Left lung (tissue), 4 donors: ENCODE measurements at regions not wholly inside any gene's neighbourhood (a gene's known extent, or its start where the extent isn't known, plus 50 kb on each side); places are given as distances from the start of the nearest gene placed in this dataset.

Experiments
- ATAC-seq: fragments of 200-7000 bp; cut with Tn5 transposase; one replicate; pipeline ENCODE4 v1.9.1; 2020; ENCODE audit warnings: moderate library complexity
- DNase-seq, 4 donors: peaks; one replicate each; pipeline ENCODE4 v3.0.0-alpha.2; 2013 to 2020
- H3K27ac ChIP-seq, 2 donors: fragments of 200-600 bp; sonication (generic) in 1 of 2; one replicate each; pipeline versions ENCODE4 v1.5.0 to v1.8.0; 2020 to 2021
- H3K27me3 ChIP-seq, 2 donors: fragments of 200-600 bp; sonication (generic) in 1 of 2; one replicate each; pipeline versions ENCODE4 v1.5.0 to v1.8.0; 2020 to 2021
- H3K36me3 ChIP-seq, 2 donors: fragments of 200-600 bp; sonication (generic) in 1 of 2; one replicate each; pipeline versions ENCODE4 v1.5.0 to v1.8.0; 2020 to 2021
- H3K4me1 ChIP-seq, 2 donors: fragments of 200-600 bp; one replicate each; pipeline ENCODE4 v1.8.0; 2021
- H3K4me3 ChIP-seq, 2 donors: fragments of 200-600 bp; sonication (generic) in 1 of 2; one replicate each; pipeline versions ENCODE4 v1.5.0 to v1.8.0; 2020 to 2021; ENCODE audit warnings: mild to moderate bottlenecking in 1 of 2
- H3K9me3 ChIP-seq, 2 donors: fragments of 200-600 bp; sonication (generic) in 1 of 2; one replicate each; pipeline versions ENCODE4 v1.5.0 to v1.8.0; 2020 to 2021
- CTCF ChIP-seq, 2 donors: fragments of 200-600 bp; sonication (generic) in 1 of 2; IDR thresholded peaks; one replicate each; pipeline versions ENCODE4 v1.5.0 to v1.8.0; 2021; ENCODE audit warnings: antibody characterized with exemption in 2 of 2
- intact Hi-C, 2 donors: fragments of 100-400 bp; cut with DNase I; formaldehyde crosslinking; loops; one replicate each; pipeline versions ENCODE4 v1.11.2 to v1.14.2; 2022
- donor health status: DM: no; HTN: yes; CAD: no.
- donor health status: DM: no; HTN: no; CAD: no.

DNA sequence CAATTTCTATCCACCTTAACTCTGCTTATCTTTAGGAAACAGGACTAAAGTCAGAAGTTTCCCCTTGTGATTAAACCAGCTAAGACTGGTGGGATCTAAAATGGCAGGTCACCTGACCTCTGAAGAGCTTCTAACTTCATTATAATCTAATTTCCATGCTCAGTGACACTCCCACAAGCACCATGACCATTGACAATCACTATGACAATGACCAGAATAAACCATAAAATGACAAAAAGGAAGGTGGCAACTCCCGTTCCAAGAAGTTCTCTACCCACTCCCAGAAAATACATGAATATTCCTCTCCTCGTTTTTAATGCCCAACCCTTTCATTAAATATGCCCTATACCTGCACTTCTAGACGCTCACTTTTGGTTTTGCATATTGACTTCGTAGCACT lies 471.2 kb upstream of the CCDC54 start:
- Histone ChIP-seq H3K27me3 (no peaks in the 10 kb centered on the region), H3K27ac (no peak overlapping the region), H3K4me3 (no peak overlapping the region), H3K4me1 (no peaks in the 10 kb centered on the region), H3K9me3 (no peaks in the 10 kb centered on the region), H3K36me3 (no peaks in the 10 kb centered on the region)
- no peak for DNase-seq
- TF ChIP-seq CTCF (IDR thresholded peaks at IDR 0.05) = no peak
- no peak for ATAC-seq
- intact Hi-C loops = no loop called here

GRCh38 chr3:106908181-106908938 lies 468.9 kb upstream of the CCDC54 start:
- DNase-seq = peak in 1 of 4 donors; percentile 57
- intact Hi-C loops = no loop called here
- H3K27ac ChIP-seq = no peak overlapping the region

GRCh38 chr3:106913111-106913698 lies 464.0 kb upstream of the CCDC54 start:
- no peak overlapping the region for H3K4me3 ChIP-seq
- peak in 1 of 4 donors; percentile 64 for DNase-seq
- no peak for TF ChIP-seq CTCF (IDR thresholded peaks at IDR 0.05)
- no peaks in the 10 kb centered on the region for H3K27me3 ChIP-seq
- ATAC-seq = no peak
- H3K36me3 ChIP-seq = no peaks in the 10 kb centered on the region
- H3K4me1 ChIP-seq = no peaks in the 10 kb centered on the region
- intact Hi-C loops = no loop called here
- H3K27ac ChIP-seq = no peak overlapping the region
- H3K9me3 ChIP-seq = no peaks in the 10 kb centered on the region

More at GRCh38 chr3:106908181-106908938, 468.9 kb upstream of the CCDC54 start:
- Histone ChIP-seq H3K4me3 (no peak overlapping the region), H3K4me1 (no peaks in the 10 kb centered on the region), H3K36me3 (no peaks in the 10 kb centered on the region), H3K27me3 (no peaks in the 10 kb centered on the region), H3K9me3 (no peaks in the 10 kb centered on the region)
- ATAC-seq = no peak
- TF ChIP-seq CTCF (IDR thresholded peaks at IDR 0.05) = no peak

DNA sequence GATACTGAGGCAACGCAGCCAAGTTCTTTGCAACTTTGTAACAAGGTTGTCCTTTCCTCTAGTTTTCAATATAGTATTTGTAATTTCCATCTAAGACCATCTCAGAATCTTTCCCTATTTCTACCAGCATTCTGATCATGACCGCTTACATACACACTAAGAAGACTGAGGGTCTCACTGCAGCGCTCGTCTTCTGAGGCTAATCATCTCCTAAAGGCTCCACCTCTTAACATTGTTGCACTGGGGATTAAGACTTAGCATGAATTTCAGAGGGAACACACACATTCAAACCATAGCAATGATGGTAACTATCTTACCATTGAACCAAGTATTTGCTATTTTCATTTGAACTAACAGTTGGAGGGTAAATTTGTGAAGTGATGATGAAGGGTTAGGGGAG lies 463.3 kb upstream of the CCDC54 start:
- ATAC-seq = no peak
- no peak for DNase-seq
- Histone ChIP-seq H3K4me1 (no peaks in the 10 kb centered on the region), H3K9me3 (no peaks in the 10 kb centered on the region), H3K27ac (no peak overlapping the region), H3K4me3 (no peak overlapping the region), H3K36me3 (no peaks in the 10 kb centered on the region), H3K27me3 (no peaks in the 10 kb centered on the region)
- intact Hi-C loops = no loop called here
- TF ChIP-seq CTCF (IDR thresholded peaks at IDR 0.05) = no peak

- Histone ChIP-seq H3K27ac (no peak overlapping the region), H3K27me3 (no peaks in the 10 kb centered on the region), H3K9me3 (no peaks in the 10 kb centered on the region), H3K36me3 (no peaks in the 10 kb centered on the region), H3K4me1 (no peaks in the 10 kb centered on the region), H3K4me3 (no peak overlapping the region)
- intact Hi-C loops = no loop called here
- no peak for TF ChIP-seq CTCF (IDR thresholded peaks at IDR 0.05)
- no peak for ATAC-seq
- DNase-seq = no peak
Measured at GRCh38 chr3:106920609-106921008, 456.6 kb upstream of the CCDC54 start.
